ENCODE measurements at regions not wholly inside any gene's neighbourhood (a gene's known extent, or its start where the extent isn't known, plus 50 kb on each side); places are given as distances from the start of the nearest gene placed in this dataset.

- TF ChIP-seq CREB1 (CRISPR knock-in tag; IDR thresholded peaks at IDR 0.05; ENCODE audit: low read depth) (no peak), JUNB (IDR thresholded peaks at IDR 0.05; ENCODE audit: unreplicated experiment) (no peak), REST (IDR thresholded peaks at IDR 0.05; ENCODE audit: unreplicated experiment) (no peak), EZH2phosphoT487 (IDR thresholded peaks at IDR 0.05; ENCODE audit: unreplicated experiment) (no peak), STAT1 (IDR thresholded peaks at IDR 0.05; ENCODE audit: unreplicated experiment) (no peak), ZNF331 (CRISPR knock-in tag; IDR thresholded peaks at IDR 0.05; ENCODE audit: low read depth) (no peak), ETS1 (IDR thresholded peaks at IDR 0.05) (no peak), NANOG (IDR thresholded peaks at IDR 0.05; ENCODE audit: borderline replicate concordance) (no peak), ZNF114 (CRISPR knock-in tag; IDR thresholded peaks at IDR 0.05) (no peak)
Measured at GRCh38 chr10:85003083-85003482, 674.7 kb downstream of the CCSER2 start (continued).

GRCh38 chr10:85008488-85009184 lies 680.2 kb downstream of the CCSER2 start:
- Histone ChIP-seq H3K27ac (ENCODE audit: low read depth) (no peak overlapping the region), H3K4me1 (ENCODE audit: insufficient read depth) (no peaks in the 10 kb centered on the region), H3F3A (replicated peaks; ENCODE audit: low read depth) (no peaks in the 10 kb centered on the region), H3K27me3 (ENCODE audit: insufficient read depth) (no peaks in the 10 kb centered on the region), H3K79me2 (replicated peaks; ENCODE audit: insufficient read depth) (no peaks in the 10 kb centered on the region), H3K4me3 (no peak overlapping the region), H3K36me3 (ENCODE audit: insufficient read depth) (no peaks in the 10 kb centered on the region; the same call in 1 of the 2 replicates), H3K4me2 (no peak overlapping the region), H3K9me2 (ENCODE audit: insufficient read depth) (no peaks in the 10 kb centered on the region; the same call in none of the 2 replicates), H4K20me1 (replicated peaks; ENCODE audit: insufficient read depth) (no peaks in the 10 kb centered on the region), H2AFZ (no peak overlapping the region)
- no peak overlapping the region for H3K27ac Mint-ChIP-seq
- H3K4me1 Mint-ChIP-seq, result no peaks in the 10 kb centered on the region
- no peaks in the 10 kb centered on the region for H3K36me3 Mint-ChIP-seq (ENCODE audit: low read depth)
- H3K9me3 Mint-ChIP-seq, result peaks cover 54% of the 10 kb centered on the region
- DNase-seq (ENCODE audit: low spot score) (no peak), ATAC-seq (no peak)
- peaks cover 3% of the 10 kb centered on the region for H3K27me3 Mint-ChIP-seq (ENCODE audit: insufficient read depth, low read depth, poor library complexity)
- no peak for TF ChIP-seq EZH2 (IDR thresholded peaks at IDR 0.05; ENCODE audit: low read depth, unreplicated experiment)
- no peak for TF ChIP-seq CREB1 (CRISPR knock-in tag; IDR thresholded peaks at IDR 0.05; ENCODE audit: low read depth)
- TF ChIP-seq JUNB (IDR thresholded peaks at IDR 0.05; ENCODE audit: unreplicated experiment), result no peak
- TF ChIP-seq CTCF (conservative IDR thresholded peaks at IDR 0.05; ENCODE audit: low read depth in 2 of 2), result no peak
- TF ChIP-seq ZNF462 (CRISPR knock-in tag; IDR thresholded peaks at IDR 0.05), result no peak
- no peak for TF ChIP-seq STAT1 (IDR thresholded peaks at IDR 0.05; ENCODE audit: unreplicated experiment)
- H3K4me3 Mint-ChIP-seq, result no peak overlapping the region

Measured in GM23338 (cell line).